HG02571 (cell line): ENCODE measurements at regions not wholly inside any gene's neighbourhood (a gene's known extent, or its start where the extent isn't known, plus 50 kb on each side); places are given as distances from the start of the nearest gene placed in this dataset.

Source experiments
- ATAC-seq: cut with Tn5 transposase; IDR thresholded peaks from one replicate; pipeline ENCODE4 v1.9.1; 2021; ENCODE audit warnings: mild to moderate bottlenecking, moderate library complexity; ENCODE audit not compliant: unreplicated experiment

- ATAC-seq, result no peak
Observed at GRCh38 chr3:89624494-89624893, 517.1 kb downstream of the EPHA3 start.

GRCh38 chr3:89625945-89626344 lies 518.5 kb downstream of the EPHA3 start:
- no peak for ATAC-seq

GRCh38 chr3:89628856-89629670 lies 521.6 kb downstream of the EPHA3 start:
- ATAC-seq, result no peak

- no peak for ATAC-seq
Observed at GRCh38 chr3:89635137-89635536, 527.7 kb downstream of the EPHA3 start.

GRCh38 chr3:89644716-89645115 lies 537.3 kb downstream of the EPHA3 start:
- ATAC-seq, result no peak

GRCh38 chr3:89649431-89649830 lies 542.0 kb downstream of the EPHA3 start:
- no peak for ATAC-seq

- no peak for ATAC-seq
Observed at GRCh38 chr3:89654031-89654430, 546.6 kb downstream of the EPHA3 start.

- ATAC-seq, result no peak
Observed at GRCh38 chr3:89656388-89656787, 549.0 kb downstream of the EPHA3 start.

- no peak for ATAC-seq
Observed at GRCh38 chr3:89679686-89680085, 572.3 kb downstream of the EPHA3 start.

- ATAC-seq, result no peak
Observed at GRCh38 chr3:89682556-89682955, 575.1 kb downstream of the EPHA3 start.

GRCh38 chr3:89685731-89686130 lies 578.3 kb downstream of the EPHA3 start:
- no peak for ATAC-seq

- no peak for ATAC-seq
Observed at GRCh38 chr3:89690646-89691045, 583.2 kb downstream of the EPHA3 start.

- ATAC-seq, result no peak
Observed at GRCh38 chr3:89692601-89693000, 585.2 kb downstream of the EPHA3 start.

- no peak for ATAC-seq
Observed at GRCh38 chr3:89697321-89697916, 590.0 kb downstream of the EPHA3 start.

GRCh38 chr3:89698208-89698830 lies 590.9 kb downstream of the EPHA3 start:
- no peak for ATAC-seq

- ATAC-seq, result no peak
Observed at GRCh38 chr3:89699229-89699628, 591.8 kb downstream of the EPHA3 start.

GRCh38 chr3:89699771-89700170 lies 592.4 kb downstream of the EPHA3 start:
- ATAC-seq, result no peak

- ATAC-seq, result no peak
Observed at GRCh38 chr3:89702404-89702803, 595.0 kb downstream of the EPHA3 start.

- ATAC-seq, result no peak
Observed at GRCh38 chr3:89713196-89713595, 605.8 kb downstream of the EPHA3 start.

GRCh38 chr3:89714237-89714636 lies 606.8 kb downstream of the EPHA3 start:
- no peak for ATAC-seq

GRCh38 chr3:89740080-89740880 lies 632.9 kb downstream of the EPHA3 start:
- ATAC-seq, result no peak

- no peak for ATAC-seq
Observed at GRCh38 chr3:89740881-89741177, 633.4 kb downstream of the EPHA3 start.
